Upper lobe of left lung (tissue), 4 donors: ENCODE measurements at regions not wholly inside any gene's neighbourhood (a gene's known extent, or its start where the extent isn't known, plus 50 kb on each side); places are given as distances from the start of the nearest gene placed in this dataset.

Experiments used
- EP300 ChIP-seq, 4 donors: sonication (generic); formaldehyde crosslinking; IDR thresholded peaks; one replicate each; pipeline ENCODE4 v1.5.1; 2017; ENCODE audit warnings: antibody characterized with exemption in 4 of 4, control low read depth in 2 of 4
- POLR2A ChIP-seq, 4 donors: fragments of 450-650 bp; IDR thresholded peaks; one replicate each; pipeline ENCODE4 v1.5.1; 2016 to 2017; ENCODE audit warnings: antibody characterized with exemption in 4 of 4, mild to moderate bottlenecking in 2 of 4
- POLR2AphosphoS5 ChIP-seq, 2 donors: sonication (generic); formaldehyde crosslinking; IDR thresholded peaks; one replicate each; pipeline ENCODE4 v1.5.1; 2017; ENCODE audit warnings: antibody characterized with exemption in 2 of 2
- TF ChIP-seq, protein P1 (sequence below), 6 experiments: fragments of 450-650 bp in 4 of 6; fragments of 200-600 bp in 2 of 6; sonication (generic) in 2 of 6; IDR thresholded peaks; one replicate each; pipeline ENCODE4 v1.5.1; 2016 to 2019; ENCODE audit warnings: antibody characterized with exemption in 6 of 6

- TF ChIP-seq POLR2AphosphoS5 (IDR thresholded peaks at IDR 0.05) (no peak), EP300 (IDR thresholded peaks at IDR 0.05) (no peak), POLR2A (IDR thresholded peaks at IDR 0.05) (no peak)
- TF ChIP-seq, protein P1, sequence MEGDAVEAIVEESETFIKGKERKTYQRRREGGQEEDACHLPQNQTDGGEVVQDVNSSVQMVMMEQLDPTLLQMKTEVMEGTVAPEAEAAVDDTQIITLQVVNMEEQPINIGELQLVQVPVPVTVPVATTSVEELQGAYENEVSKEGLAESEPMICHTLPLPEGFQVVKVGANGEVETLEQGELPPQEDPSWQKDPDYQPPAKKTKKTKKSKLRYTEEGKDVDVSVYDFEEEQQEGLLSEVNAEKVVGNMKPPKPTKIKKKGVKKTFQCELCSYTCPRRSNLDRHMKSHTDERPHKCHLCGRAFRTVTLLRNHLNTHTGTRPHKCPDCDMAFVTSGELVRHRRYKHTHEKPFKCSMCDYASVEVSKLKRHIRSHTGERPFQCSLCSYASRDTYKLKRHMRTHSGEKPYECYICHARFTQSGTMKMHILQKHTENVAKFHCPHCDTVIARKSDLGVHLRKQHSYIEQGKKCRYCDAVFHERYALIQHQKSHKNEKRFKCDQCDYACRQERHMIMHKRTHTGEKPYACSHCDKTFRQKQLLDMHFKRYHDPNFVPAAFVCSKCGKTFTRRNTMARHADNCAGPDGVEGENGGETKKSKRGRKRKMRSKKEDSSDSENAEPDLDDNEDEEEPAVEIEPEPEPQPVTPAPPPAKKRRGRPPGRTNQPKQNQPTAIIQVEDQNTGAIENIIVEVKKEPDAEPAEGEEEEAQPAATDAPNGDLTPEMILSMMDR (IDR thresholded peaks at IDR 0.05): no peak
Measured at GRCh38 chr5:125461641-125462072, 715.2 kb upstream of the ZNF608 start.
